Activated T-cell treated with anti-CD3 and anti-CD28 coated beads, Interleukin-2, amount 50 U/mL, for 72 hours (primary cell): ENCODE measurements at regions not wholly inside any gene's neighbourhood (a gene's known extent, or its start where the extent isn't known, plus 50 kb on each side); places are given as distances from the start of the nearest gene placed in this dataset.

ENCODE experiments used
- ATAC-seq, 2 donors: fragments of 150-1000 bp; cut with Tn5 transposase; replicated peaks in 1 of 2; 2 replicates each; pipeline ENCODE4 v1.10.0; 2021; ENCODE audit warnings: moderate library complexity in 2 of 2, mild to moderate bottlenecking in 1 of 2
- DNase-seq, 2 donors: peaks; one replicate each; pipeline ENCODE4 v3.0.0; 2021 to 2022; ENCODE audit warnings: mixed read lengths in 1 of 2
- H3K27ac Mint-ChIP-seq: one replicate; pipeline ENCODE4 v1.8.0; 2022; ENCODE audit warnings: mild to moderate bottlenecking, moderate library complexity, mixed read lengths
- H3K27me3 Mint-ChIP-seq: one replicate; pipeline ENCODE4 v1.8.0; 2022; ENCODE audit warnings: low read depth, mixed read lengths
- H3K36me3 Mint-ChIP-seq, 2 donors: one replicate each; pipeline ENCODE4 v1.8.0; 2022; ENCODE audit warnings: mixed read lengths in 2 of 2, mild to moderate bottlenecking in 1 of 2; ENCODE audit not compliant: insufficient read depth in 2 of 2
- H3K4me1 Mint-ChIP-seq: one replicate; pipeline ENCODE4 v1.8.0; 2022; ENCODE audit warnings: low read depth, mixed read lengths
- H3K4me3 Mint-ChIP-seq, 2 donors: one replicate each; pipeline ENCODE4 v1.8.0; 2022; ENCODE audit warnings: mild to moderate bottlenecking in 2 of 2, mixed read lengths in 2 of 2, moderate library complexity in 2 of 2
- H3K9me3 Mint-ChIP-seq, 2 donors: one replicate each; pipeline ENCODE4 v1.8.0; 2022; ENCODE audit warnings: mixed read lengths in 2 of 2

DNA sequence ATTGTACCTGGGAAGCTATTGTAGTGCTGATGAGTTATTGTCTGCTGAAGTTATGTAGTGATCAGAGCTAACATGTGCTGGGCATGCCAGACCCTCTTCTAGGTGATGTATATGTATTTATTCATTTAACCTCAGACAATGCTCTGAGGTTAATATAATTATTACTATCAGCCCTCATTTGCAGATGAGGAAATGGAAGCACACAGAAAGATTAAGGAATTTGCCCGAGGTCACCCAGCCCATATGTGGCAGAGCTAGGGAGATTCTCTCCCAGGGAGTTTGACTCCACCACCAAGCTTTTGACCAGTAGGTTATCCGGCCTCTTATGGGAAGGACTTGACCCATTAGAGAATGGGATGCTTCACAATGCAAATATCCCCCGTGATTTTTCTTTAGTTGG is 114.2 kb upstream of the NAV2 start:
- Mint-ChIP-seq H3K4me3 (no peak overlapping the region), H3K4me1 (no peaks in the 10 kb centered on the region), H3K9me3 (no peaks in the 10 kb centered on the region), H3K36me3 (no peaks in the 10 kb centered on the region), H3K27me3 (peaks cover 28% of the 10 kb centered on the region), H3K27ac (no peak overlapping the region)
- no peak for DNase-seq
- ATAC-seq = no peak

DNA sequence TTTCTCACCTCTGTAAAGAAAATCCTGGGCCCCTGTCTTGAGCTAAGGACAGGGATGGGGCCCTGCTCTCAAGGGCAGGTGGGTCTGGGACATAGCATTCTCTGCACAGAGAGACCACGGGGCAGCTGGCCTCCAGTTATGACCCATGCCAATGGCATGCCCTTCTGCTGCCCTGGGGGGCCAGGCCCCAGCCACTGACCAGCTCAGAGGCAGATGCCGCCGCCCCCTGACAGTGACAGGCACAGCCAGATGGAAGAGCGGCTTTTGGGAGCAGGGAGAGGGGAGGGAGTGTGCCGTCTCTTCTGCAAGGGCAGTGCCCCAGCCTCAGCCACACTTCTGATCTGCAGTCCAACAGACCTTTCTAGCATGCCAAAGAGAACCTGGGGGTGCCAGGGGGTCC is 114.8 kb upstream of the NAV2 start:
- H3K36me3 Mint-ChIP-seq = no peaks in the 10 kb centered on the region
- peaks cover 28% of the 10 kb centered on the region for H3K27me3 Mint-ChIP-seq
- ATAC-seq = no peak
- no peak for DNase-seq
- no peaks in the 10 kb centered on the region for H3K4me1 Mint-ChIP-seq
- H3K9me3 Mint-ChIP-seq = no peaks in the 10 kb centered on the region
- H3K27ac Mint-ChIP-seq = no peak overlapping the region
- no peak overlapping the region for H3K4me3 Mint-ChIP-seq

DNA sequence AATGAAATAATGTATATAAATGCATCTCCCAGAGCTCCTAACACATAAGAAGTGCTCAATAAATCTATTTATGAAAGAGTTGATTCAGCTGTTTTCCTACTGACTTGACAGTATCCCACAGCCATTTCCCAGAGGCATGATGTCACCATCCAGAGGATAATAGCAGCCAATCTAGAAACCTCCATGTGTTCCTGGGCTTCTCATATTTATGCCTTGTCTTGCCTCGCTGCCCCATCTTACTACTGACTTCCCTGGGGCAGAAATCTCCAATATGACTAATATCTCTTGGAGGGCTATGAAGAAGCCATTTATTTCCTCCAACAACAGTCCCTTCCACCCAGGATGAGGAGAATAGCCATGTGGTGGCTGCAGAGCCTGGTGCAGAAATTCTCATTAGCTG is 115.4 kb upstream of the NAV2 start:
- no peak overlapping the region for H3K27ac Mint-ChIP-seq
- no peak for ATAC-seq
- peaks cover 27% of the 10 kb centered on the region for H3K27me3 Mint-ChIP-seq
- no peaks in the 10 kb centered on the region for H3K9me3 Mint-ChIP-seq
- H3K4me3 Mint-ChIP-seq = no peak overlapping the region
- DNase-seq = no peak
- no peaks in the 10 kb centered on the region for H3K36me3 Mint-ChIP-seq
- no peaks in the 10 kb centered on the region for H3K4me1 Mint-ChIP-seq

DNA sequence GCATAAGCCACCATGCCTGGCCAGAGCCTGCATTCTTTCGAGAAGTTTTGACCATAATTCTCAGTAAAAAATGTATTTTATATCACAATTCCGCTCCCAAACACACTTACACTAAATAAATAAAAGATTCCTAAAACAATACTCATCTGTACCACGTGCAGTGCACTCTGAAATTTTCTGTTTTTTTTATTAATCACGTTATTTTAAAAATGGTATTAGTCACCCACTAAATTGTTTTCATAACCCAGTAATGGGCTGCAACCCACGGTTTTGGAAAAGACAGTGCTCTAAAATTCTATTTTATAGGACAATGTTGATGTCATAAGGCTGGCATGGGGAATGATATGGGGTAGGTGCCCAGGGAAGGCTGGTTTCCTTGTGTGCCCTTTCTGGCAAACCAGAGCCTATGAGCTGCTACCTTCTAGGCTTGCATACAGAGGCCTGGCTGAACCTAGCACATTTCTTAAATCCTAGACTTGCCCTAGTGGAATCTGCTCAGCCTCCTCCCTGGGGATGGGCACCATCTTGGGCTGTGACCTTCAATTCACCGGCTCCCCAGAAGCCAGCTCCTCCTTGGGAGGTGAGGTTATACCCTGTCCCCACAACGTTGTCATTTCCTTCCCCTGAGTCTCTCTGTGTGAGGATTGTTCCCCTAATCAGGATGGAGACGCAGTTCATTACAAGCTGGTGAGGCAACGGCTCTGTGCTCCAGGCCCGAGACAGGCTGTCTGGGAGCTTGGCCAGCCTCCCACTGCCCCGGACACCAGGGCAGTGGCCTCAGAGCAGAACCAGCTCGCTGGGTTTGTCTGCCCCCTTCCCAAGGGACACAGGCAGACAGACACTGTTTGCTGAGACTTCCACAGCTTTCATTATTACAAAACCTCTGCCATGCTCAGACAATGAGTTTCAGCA is 116.5 kb upstream of the NAV2 start:
- ATAC-seq = no peak
- Mint-ChIP-seq H3K4me1 (no peaks in the 10 kb centered on the region), H3K36me3 (no peaks in the 10 kb centered on the region), H3K4me3 (no peak overlapping the region), H3K27me3 (peaks cover 30% of the 10 kb centered on the region), H3K9me3 (no peaks in the 10 kb centered on the region), H3K27ac (no peak overlapping the region)
- DNase-seq = no peak

DNA sequence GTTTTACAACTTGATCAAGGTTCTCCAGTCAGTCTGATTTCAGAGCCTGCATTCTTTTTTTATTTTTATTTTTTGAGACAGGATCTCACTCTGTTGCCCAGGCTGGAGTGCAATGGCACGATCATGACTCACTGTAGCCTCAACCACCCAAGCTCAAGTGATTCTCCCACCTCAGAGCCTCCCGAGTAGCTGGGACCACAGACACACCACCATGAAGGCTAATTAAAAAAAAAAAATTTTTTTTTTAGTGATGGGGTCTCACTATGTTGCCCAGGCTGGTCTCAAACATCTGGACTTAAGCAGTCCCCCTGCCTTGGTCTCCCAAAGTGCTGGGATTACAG is 117.2 kb upstream of the NAV2 start:
- Mint-ChIP-seq H3K4me3 (no peak overlapping the region), H3K4me1 (no peaks in the 10 kb centered on the region), H3K9me3 (no peaks in the 10 kb centered on the region), H3K27me3 (peaks cover 30% of the 10 kb centered on the region), H3K36me3 (no peaks in the 10 kb centered on the region), H3K27ac (no peak overlapping the region)
- DNase-seq = no peak
- no peak for ATAC-seq

DNA sequence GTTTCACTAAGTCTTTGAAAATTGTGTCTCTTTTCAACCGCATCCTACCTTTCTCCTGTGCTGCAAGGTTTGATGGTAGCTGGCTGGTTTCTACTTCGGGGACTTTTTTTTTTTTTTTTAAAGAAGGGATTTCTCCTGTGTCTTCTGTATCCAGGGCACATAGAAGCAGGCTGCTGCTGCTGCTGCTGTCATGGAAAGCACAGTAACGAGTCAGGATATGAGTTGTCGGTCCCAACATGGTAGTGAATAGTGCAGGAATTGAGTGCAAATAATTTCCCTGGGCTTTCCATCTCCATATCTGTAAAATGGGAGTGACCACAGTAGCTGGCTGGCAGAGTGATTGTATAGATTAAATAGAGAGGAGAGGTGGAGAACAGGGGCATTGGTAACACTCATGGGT is 118.3 kb upstream of the NAV2 start:
- no peak for DNase-seq
- ATAC-seq = no peak
- no peak overlapping the region for H3K4me3 Mint-ChIP-seq
- H3K4me1 Mint-ChIP-seq = no peaks in the 10 kb centered on the region
- H3K9me3 Mint-ChIP-seq = no peaks in the 10 kb centered on the region
- peaks cover 33% of the 10 kb centered on the region for H3K27me3 Mint-ChIP-seq
- no peaks in the 10 kb centered on the region for H3K36me3 Mint-ChIP-seq
- H3K27ac Mint-ChIP-seq = no peak overlapping the region

DNA sequence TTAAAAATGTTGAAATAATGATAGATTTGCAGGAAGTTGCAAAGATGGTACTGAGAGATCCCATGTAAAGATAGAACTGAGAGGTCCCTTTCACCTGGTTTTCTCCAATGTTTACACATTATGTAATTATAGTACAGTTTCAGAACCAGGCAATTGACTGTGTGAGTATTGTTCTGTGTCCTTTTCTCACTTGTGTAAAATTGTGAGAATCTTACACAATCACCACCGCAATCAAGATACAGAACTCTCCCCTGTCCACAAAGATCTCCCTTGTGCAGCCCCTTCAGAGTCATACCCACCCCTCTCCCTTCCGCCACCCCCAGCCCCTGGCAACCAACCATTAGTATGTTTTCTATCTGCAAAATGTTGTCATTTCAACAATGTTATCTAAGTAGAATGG is 119.8 kb upstream of the NAV2 start:
- ATAC-seq = no peak

DNA sequence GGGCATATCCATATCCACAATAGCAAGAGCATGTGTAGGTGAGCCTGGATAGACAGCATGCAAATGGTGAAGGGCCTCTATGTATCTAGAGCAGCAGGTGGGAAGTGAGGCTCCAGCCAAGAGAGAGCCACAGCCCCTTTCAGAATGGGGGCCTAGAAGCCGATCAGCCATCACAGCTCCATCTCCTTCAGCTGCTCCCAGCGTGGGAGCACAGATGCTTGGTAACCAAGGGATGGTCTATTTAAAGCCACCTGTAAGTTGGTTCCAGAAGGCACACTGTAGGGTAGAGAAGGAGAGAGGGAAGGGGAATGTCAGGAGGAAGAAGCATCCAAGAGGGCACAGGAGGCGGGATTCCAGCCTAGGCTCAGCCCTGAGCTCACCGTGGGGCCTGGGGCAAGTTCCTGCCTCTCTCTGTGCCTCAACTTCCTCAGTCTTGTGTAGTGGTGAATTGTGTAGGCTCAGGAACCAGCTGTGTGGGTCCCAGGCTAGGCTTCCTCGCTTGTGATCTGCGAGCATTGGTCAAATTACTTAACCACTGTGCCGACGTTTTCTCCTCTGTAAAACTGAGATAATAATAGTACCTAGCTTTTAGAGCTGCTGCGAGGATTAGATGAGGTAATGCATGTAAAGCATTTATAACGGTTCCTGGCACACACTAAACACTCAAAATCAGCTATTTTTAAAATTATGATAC is 122.9 kb upstream of the NAV2 start:
- Mint-ChIP-seq H3K27ac (no peak overlapping the region), H3K27me3 (peaks cover 30% of the 10 kb centered on the region)

More for the DNA sequence above, 119.8 kb upstream of the NAV2 start:
- Mint-ChIP-seq H3K36me3 (no peaks in the 10 kb centered on the region), H3K4me1 (no peaks in the 10 kb centered on the region), H3K27me3 (peaks cover 38% of the 10 kb centered on the region), H3K9me3 (peaks cover 0 to 3% of the 10 kb centered on the region in 2 donors), H3K4me3 (no peak overlapping the region), H3K27ac (no peak overlapping the region)
- DNase-seq = no peak

DNA sequence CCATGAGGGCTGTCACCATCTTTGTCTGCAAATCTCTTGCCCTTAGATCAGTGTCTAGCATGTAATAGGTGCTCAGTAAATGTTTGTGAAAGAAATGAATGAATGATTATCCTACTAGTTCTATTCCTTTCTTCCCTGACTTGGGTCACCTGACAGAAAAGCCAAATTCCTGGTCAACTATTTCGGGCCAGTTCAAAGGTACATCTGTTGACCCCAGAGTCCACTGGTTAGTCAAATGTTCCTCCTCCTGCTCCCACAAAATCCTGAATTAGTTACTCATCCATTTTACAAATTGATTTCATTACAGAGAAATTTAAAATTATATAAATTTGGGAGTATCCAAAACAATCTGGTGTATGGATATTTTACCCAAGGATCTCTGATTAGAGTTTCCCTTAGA is 124.7 kb upstream of the NAV2 start:
- Mint-ChIP-seq H3K27ac (no peak overlapping the region), H3K9me3 (peaks cover 1 to 3% of the 10 kb centered on the region in 2 donors), H3K36me3 (no peaks in the 10 kb centered on the region), H3K27me3 (peaks cover 19% of the 10 kb centered on the region), H3K4me1 (no peaks in the 10 kb centered on the region), H3K4me3 (no peak overlapping the region)
- ATAC-seq (no peak), DNase-seq (no peak)

More for the DNA sequence above, 122.9 kb upstream of the NAV2 start:
- DNase-seq = no peak
- no peaks in the 10 kb centered on the region for H3K36me3 Mint-ChIP-seq
- peaks cover under 1 to 3% of the 10 kb centered on the region in 2 donors for H3K9me3 Mint-ChIP-seq
- no peak for ATAC-seq
- no peaks in the 10 kb centered on the region for H3K4me1 Mint-ChIP-seq
- H3K4me3 Mint-ChIP-seq = no peak overlapping the region

DNA sequence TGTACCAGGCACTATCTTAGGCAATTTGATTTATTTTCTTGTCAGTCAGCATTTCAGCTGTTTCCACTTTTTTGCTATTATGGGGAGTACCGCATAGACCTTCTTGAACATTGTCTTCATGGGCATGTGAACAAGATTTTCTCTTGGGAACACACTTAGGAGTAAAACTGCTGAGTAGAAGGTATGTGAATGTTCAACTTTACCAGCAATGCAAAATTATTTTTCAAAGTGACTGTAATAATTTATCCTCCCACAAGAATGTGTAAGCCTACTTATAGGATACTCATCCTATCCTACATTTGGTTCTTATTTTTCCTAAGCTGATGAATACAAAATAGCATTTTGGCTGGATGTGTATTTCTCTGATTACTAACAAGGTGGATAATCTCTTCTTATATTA is 132.0 kb upstream of the NAV2 start:
- no peak for ATAC-seq
- no peaks in the 10 kb centered on the region for H3K36me3 Mint-ChIP-seq

DNA sequence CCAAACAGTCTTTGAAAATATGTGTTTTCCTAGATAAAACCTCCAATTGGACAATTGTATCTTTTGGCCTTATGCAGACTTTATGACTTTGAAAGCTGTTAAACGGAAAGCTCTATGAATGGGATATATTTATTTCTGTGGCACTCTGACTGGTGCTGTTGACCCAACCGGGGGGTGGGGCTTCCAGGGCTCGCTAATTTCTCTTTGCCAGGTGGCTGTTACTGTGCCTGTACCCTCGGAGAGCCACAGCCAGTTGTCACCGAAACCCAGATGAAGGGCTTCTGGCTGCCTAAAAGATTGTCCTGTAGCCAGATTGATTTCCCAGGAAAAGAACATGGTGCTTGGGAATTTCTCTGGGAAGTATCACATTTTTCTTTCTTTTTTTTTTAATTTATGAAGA is 132.7 kb upstream of the NAV2 start:
- H3K27me3 Mint-ChIP-seq = peaks cover 5% of the 10 kb centered on the region
- H3K4me3 Mint-ChIP-seq = no peak overlapping the region
- no peak overlapping the region for H3K27ac Mint-ChIP-seq
- DNase-seq (no peak), ATAC-seq (no peak)
- no peaks in the 10 kb centered on the region for H3K4me1 Mint-ChIP-seq
- H3K9me3 Mint-ChIP-seq = peaks cover 0 to 1% of the 10 kb centered on the region in 2 donors
- H3K36me3 Mint-ChIP-seq = no peaks in the 10 kb centered on the region

More for the DNA sequence above, 132.0 kb upstream of the NAV2 start:
- no peak for DNase-seq
- Mint-ChIP-seq H3K9me3 (peaks cover 0 to 1% of the 10 kb centered on the region in 2 donors), H3K4me3 (no peak overlapping the region), H3K27me3 (peaks cover 5% of the 10 kb centered on the region), H3K4me1 (no peaks in the 10 kb centered on the region), H3K27ac (no peak overlapping the region)

DNA sequence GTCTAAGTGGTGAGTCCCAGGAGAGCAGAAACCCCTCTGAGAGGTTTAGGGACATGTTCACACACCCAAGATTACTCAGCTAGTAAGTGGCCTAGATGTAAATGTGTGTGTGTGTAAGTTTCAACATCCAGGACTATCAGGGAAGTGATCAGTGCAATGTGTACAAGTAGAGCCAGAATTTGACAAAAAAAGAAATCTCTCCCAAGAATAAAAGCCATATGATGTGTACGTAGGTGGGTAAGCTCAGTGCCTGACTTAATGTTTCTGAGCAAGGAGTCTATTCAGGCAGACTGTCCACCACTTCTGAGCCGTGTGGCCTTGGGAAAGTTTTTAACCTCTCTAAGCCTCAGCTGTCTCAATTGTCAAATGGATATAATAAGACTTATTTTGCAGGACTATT is 133.8 kb upstream of the NAV2 start:
- DNase-seq (no peak), ATAC-seq (no peak)
- no peaks in the 10 kb centered on the region for H3K4me1 Mint-ChIP-seq
- H3K27me3 Mint-ChIP-seq = no peaks in the 10 kb centered on the region
- H3K4me3 Mint-ChIP-seq = no peak overlapping the region
- no peaks in the 10 kb centered on the region for H3K36me3 Mint-ChIP-seq
- no peaks in the 10 kb centered on the region for H3K9me3 Mint-ChIP-seq
- no peak overlapping the region for H3K27ac Mint-ChIP-seq

DNA sequence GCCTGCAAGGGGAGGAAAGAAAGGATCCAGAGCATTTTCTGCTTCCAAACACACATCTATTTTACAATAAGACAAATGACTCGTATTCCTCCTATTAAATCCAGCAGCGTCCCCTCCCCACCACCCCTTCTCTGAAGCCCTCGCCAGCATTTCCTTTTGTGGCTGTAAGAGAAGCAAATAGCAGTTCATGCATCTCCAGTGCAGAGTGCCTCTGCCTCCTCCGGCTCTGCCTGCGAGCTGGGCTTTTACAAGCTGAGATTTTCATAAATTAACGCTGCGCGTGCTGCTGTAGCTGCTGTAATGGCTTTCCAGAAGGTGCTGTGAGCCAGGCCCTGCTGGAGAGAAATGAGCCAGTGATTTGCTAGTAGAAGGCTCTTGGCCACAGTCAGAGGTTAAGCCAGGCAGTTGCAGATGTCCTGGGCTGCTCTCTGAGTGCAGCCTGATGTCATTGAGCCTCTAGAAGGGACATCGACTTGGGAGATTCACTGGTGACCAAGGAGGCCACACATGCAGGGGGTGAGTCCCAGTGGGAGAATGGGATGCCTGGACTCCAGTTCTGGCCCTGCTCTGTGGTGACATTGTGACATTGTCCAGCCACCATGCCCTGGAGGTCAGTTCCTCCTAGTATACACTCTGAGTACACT is 134.5 kb upstream of the NAV2 start:
- no peaks in the 10 kb centered on the region for H3K36me3 Mint-ChIP-seq

More for the DNA sequence above, 134.5 kb upstream of the NAV2 start:
- H3K9me3 Mint-ChIP-seq = no peaks in the 10 kb centered on the region
- ATAC-seq = no peak
- H3K4me1 Mint-ChIP-seq = no peaks in the 10 kb centered on the region
- no peak for DNase-seq
- H3K4me3 Mint-ChIP-seq = no peak overlapping the region
- H3K27ac Mint-ChIP-seq = no peak overlapping the region
- H3K27me3 Mint-ChIP-seq = no peaks in the 10 kb centered on the region
